Astrocyte (in vitro differentiated cells and primary cell): ENCODE measurements at regions not wholly inside any gene's neighbourhood (a gene's known extent, or its start where the extent isn't known, plus 50 kb on each side); places are given as distances from the start of the nearest gene placed in this dataset.

ENCODE experiments used
- DNase-seq: peaks from one replicate; pipeline ENCODE4 v3.0.0-alpha.2; 2010; ENCODE audit warnings: low read depth
- FAIRE-seq: peaks from 2 replicates; lab custom pipeline; 2011; peaks lifted over from hg19 to GRCh38; lab: Jason Lieb, UNC
- H2AFZ ChIP-seq: 2 replicates; pipeline ENCODE4 v1.6.0; 2012; ENCODE audit warnings: low read depth, low read length, inconsistent platforms
- H3K27ac ChIP-seq: 2 replicates; pipeline ENCODE4 v1.5.1; 2011; ENCODE audit warnings: low read depth, low read length, inconsistent platforms
- H3K27me3 ChIP-seq: 2 replicates; pipeline ENCODE4 v1.6.0; 2011; ENCODE audit warnings: low read length, inconsistent platforms; ENCODE audit not compliant: insufficient read depth
- H3K36me3 ChIP-seq: 2 replicates; pipeline ENCODE4 v1.5.1; 2011; ENCODE audit warnings: low read length, inconsistent platforms; ENCODE audit not compliant: insufficient read depth
- H3K4me1 ChIP-seq: 2 replicates; pipeline ENCODE4 v1.5.1; 2011; ENCODE audit warnings: low read length, inconsistent platforms; ENCODE audit not compliant: insufficient read depth
- H3K4me2 ChIP-seq: 2 replicates; pipeline ENCODE4 v1.6.0; 2012; ENCODE audit warnings: low read length, inconsistent platforms
- H3K4me3 ChIP-seq: 2 replicates; pipeline ENCODE4 v1.5.1; 2011; ENCODE audit warnings: low read depth, mild to moderate bottlenecking, low read length, inconsistent platforms; ENCODE audit not compliant: insufficient read depth
- H3K79me2 ChIP-seq: 2 replicates; pipeline ENCODE4 v1.6.0; 2012; ENCODE audit warnings: mild to moderate bottlenecking, low read length, inconsistent platforms; ENCODE audit not compliant: insufficient read depth
- H3K9ac ChIP-seq: 2 replicates; pipeline ENCODE4 v1.6.0; 2012; ENCODE audit warnings: mild to moderate bottlenecking, low read length, inconsistent platforms
- H3K9me3 ChIP-seq: 2 replicates; pipeline ENCODE4 v1.5.1; 2012; ENCODE audit warnings: low read depth, mild to moderate bottlenecking, low read length, inconsistent platforms; ENCODE audit not compliant: insufficient read depth
- H4K20me1 ChIP-seq: 2 replicates; pipeline ENCODE4 v1.6.0; 2012; ENCODE audit warnings: low read length, inconsistent platforms; ENCODE audit not compliant: insufficient read depth
- H3K27ac Mint-ChIP-seq: one replicate; pipeline ENCODE4 v1.8.0; 2021; ENCODE audit warnings: mild to moderate bottlenecking, mixed read lengths; ENCODE audit not compliant: unreplicated experiment
- H3K27me3 Mint-ChIP-seq: one replicate; pipeline ENCODE4 v1.8.0; 2021; ENCODE audit warnings: low read depth, mixed read lengths; ENCODE audit not compliant: unreplicated experiment
- H3K36me3 Mint-ChIP-seq: one replicate; pipeline ENCODE4 v1.8.0; 2021; ENCODE audit warnings: low read depth, mixed read lengths; ENCODE audit not compliant: unreplicated experiment
- H3K4me1 Mint-ChIP-seq: one replicate; pipeline ENCODE4 v1.8.0; 2021; ENCODE audit warnings: low read depth, mixed read lengths; ENCODE audit not compliant: unreplicated experiment
- H3K4me3 Mint-ChIP-seq: one replicate; pipeline ENCODE4 v1.8.0; 2021; ENCODE audit warnings: mild to moderate bottlenecking, moderate library complexity, mixed read lengths; ENCODE audit not compliant: unreplicated experiment
- H3K9me3 Mint-ChIP-seq: one replicate; pipeline ENCODE4 v1.8.0; 2021; ENCODE audit warnings: mild to moderate bottlenecking, mixed read lengths; ENCODE audit not compliant: unreplicated experiment
- EZH2 ChIP-seq: IDR thresholded peaks from 2 replicates; pipeline ENCODE4 v1.6.1; 2012; ENCODE audit warnings: mild to moderate bottlenecking, low read length, inconsistent platforms; ENCODE audit not compliant: insufficient read depth
- TF ChIP-seq, protein P1 (sequence below): IDR thresholded peaks from 2 replicates; pipeline ENCODE4 v1.5.1; 2011; ENCODE audit warnings: low read depth, mild to moderate bottlenecking, inconsistent platforms, low read length, moderate library complexity; ENCODE audit not compliant: insufficient read depth

- no peaks in the 10 kb centered on the region for H3K36me3 Mint-ChIP-seq
- DNase-seq (no peak), FAIRE-seq (no peak)
- no peak overlapping the region for H3K4me3 Mint-ChIP-seq
- H4K20me1 ChIP-seq = no peaks in the 10 kb centered on the region
- H3K4me3 ChIP-seq = no peak overlapping the region
- H3K27ac ChIP-seq = no peak overlapping the region
- H3K9me3 ChIP-seq = no peaks in the 10 kb centered on the region
- no peaks in the 10 kb centered on the region for H3K27me3 ChIP-seq
- no peak for TF ChIP-seq EZH2
- TF ChIP-seq, protein P1, sequence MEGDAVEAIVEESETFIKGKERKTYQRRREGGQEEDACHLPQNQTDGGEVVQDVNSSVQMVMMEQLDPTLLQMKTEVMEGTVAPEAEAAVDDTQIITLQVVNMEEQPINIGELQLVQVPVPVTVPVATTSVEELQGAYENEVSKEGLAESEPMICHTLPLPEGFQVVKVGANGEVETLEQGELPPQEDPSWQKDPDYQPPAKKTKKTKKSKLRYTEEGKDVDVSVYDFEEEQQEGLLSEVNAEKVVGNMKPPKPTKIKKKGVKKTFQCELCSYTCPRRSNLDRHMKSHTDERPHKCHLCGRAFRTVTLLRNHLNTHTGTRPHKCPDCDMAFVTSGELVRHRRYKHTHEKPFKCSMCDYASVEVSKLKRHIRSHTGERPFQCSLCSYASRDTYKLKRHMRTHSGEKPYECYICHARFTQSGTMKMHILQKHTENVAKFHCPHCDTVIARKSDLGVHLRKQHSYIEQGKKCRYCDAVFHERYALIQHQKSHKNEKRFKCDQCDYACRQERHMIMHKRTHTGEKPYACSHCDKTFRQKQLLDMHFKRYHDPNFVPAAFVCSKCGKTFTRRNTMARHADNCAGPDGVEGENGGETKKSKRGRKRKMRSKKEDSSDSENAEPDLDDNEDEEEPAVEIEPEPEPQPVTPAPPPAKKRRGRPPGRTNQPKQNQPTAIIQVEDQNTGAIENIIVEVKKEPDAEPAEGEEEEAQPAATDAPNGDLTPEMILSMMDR = no peak
- no peak overlapping the region for H3K4me2 ChIP-seq
- H3K27ac Mint-ChIP-seq = no peak overlapping the region
- H3K4me1 Mint-ChIP-seq = no peaks in the 10 kb centered on the region
- no peaks in the 10 kb centered on the region for H3K4me1 ChIP-seq
- H3K9me3 Mint-ChIP-seq = no peaks in the 10 kb centered on the region
- H3K27me3 Mint-ChIP-seq = peaks cover 9% of the 10 kb centered on the region
- no peaks in the 10 kb centered on the region for H3K36me3 ChIP-seq
- no peaks in the 10 kb centered on the region for H3K79me2 ChIP-seq
- H2AFZ ChIP-seq = no peak overlapping the region
- H3K9ac ChIP-seq = no peak overlapping the region
Observed at GRCh38 chr6:109916759-109917158, 61.4 kb upstream of the GPR6 start.

DNA sequence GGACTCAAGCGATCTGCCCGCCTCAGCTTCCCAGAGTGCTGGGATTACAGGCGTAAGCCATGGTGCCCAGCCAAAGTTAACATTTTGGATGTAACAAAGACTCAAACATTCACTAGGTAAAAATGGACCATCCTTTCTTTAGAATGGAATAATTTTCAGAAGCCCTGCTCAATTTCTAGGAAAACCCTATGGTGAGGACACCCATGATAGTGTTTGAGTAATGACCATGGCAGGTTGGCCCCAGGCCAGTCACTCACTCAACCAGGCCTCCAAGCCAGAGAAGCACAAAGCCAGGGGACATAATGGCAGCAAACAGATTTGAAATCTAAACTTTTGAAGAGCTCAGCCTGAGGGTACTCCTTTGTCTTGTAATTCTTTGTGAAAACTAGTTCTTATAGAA, 59.9 kb upstream of the GPR6 start:
- no peak for FAIRE-seq
- Histone ChIP-seq H2AFZ (no peak overlapping the region), H4K20me1 (no peaks in the 10 kb centered on the region), H3K9me3 (no peaks in the 10 kb centered on the region), H3K9ac (no peak overlapping the region), H3K4me3 (no peak overlapping the region), H3K4me1 (no peaks in the 10 kb centered on the region), H3K79me2 (no peaks in the 10 kb centered on the region), H3K4me2 (no peak overlapping the region), H3K36me3 (no peaks in the 10 kb centered on the region), H3K27me3 (no peaks in the 10 kb centered on the region), H3K27ac (no peak overlapping the region)
- H3K4me1 Mint-ChIP-seq = no peaks in the 10 kb centered on the region
- peaks cover 21% of the 10 kb centered on the region for H3K27me3 Mint-ChIP-seq
- H3K4me3 Mint-ChIP-seq = no peak overlapping the region
- H3K9me3 Mint-ChIP-seq = no peaks in the 10 kb centered on the region
- DNase-seq = no peak
- no peaks in the 10 kb centered on the region for H3K36me3 Mint-ChIP-seq
- H3K27ac Mint-ChIP-seq = no peak overlapping the region
- TF ChIP-seq EZH2 = no peak
- TF ChIP-seq, protein P1 = no peak

DNA sequence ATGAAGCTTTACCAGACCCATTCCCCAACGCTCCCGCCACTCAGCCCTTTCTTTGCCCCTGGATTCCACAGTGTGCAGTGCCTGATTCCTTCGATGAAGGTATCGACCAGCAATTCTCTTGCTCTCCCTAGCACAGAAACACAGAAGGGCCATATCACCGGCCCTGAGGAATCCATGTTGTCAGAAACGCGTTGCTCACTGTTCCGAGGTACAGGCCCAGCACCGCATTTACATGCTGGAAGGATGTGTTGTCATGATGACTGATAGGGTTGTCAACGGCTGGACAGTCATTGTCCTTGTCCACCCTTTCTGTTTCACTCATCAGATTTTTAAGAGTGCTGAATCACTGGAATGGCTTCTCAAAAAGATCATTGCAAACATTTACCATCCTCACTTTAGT, 57.2 kb upstream of the GPR6 start:
- no peak overlapping the region for H3K9ac ChIP-seq
- Mint-ChIP-seq H3K27me3 (peaks cover 24% of the 10 kb centered on the region), H3K27ac (no peak overlapping the region), H3K4me1 (no peaks in the 10 kb centered on the region), H3K36me3 (no peaks in the 10 kb centered on the region), H3K4me3 (no peak overlapping the region), H3K9me3 (no peaks in the 10 kb centered on the region)
- no peaks in the 10 kb centered on the region for H3K79me2 ChIP-seq
- no peak overlapping the region for H3K4me3 ChIP-seq
- H3K27me3 ChIP-seq = no peaks in the 10 kb centered on the region
- no peaks in the 10 kb centered on the region for H4K20me1 ChIP-seq
- FAIRE-seq (no peak), DNase-seq (no peak)
- no peak overlapping the region for H3K4me2 ChIP-seq
- no peaks in the 10 kb centered on the region for H3K4me1 ChIP-seq
- no peaks in the 10 kb centered on the region for H3K9me3 ChIP-seq
- H3K27ac ChIP-seq = no peak overlapping the region
- H2AFZ ChIP-seq = no peak overlapping the region
- TF ChIP-seq EZH2 = no peak
- TF ChIP-seq, protein P1 = no peak
- no peaks in the 10 kb centered on the region for H3K36me3 ChIP-seq
